Right lobe of liver (tissue), 4 donors: ENCODE measurements at regions not wholly inside any gene's neighbourhood (a gene's known extent, or its start where the extent isn't known, plus 50 kb on each side); places are given as distances from the start of the nearest gene placed in this dataset.

Source experiments
- POLR2A ChIP-seq: fragments of 450-650 bp; IDR thresholded peaks from one replicate; pipeline ENCODE4 v1.6.1; 2017; ENCODE audit warnings: antibody characterized with exemption, mild to moderate bottlenecking
- TF ChIP-seq, protein P1 (sequence below), 4 donors: fragments of 200-600 bp in 3 of 4; fragments of 450-650 bp in 1 of 4; IDR thresholded peaks; one replicate each; pipeline versions ENCODE4 v1.5.1 to v1.8.0; 2016 to 2022; ENCODE audit warnings: antibody characterized with exemption in 4 of 4, mild to moderate bottlenecking in 2 of 4
- donor health status: DM: no; HTN: no; CAD: no.
- donor health status: DM: no; HTN: no; CAD: no.
- donor health status: DM: no; HTN: yes; CAD: no.

DNA sequence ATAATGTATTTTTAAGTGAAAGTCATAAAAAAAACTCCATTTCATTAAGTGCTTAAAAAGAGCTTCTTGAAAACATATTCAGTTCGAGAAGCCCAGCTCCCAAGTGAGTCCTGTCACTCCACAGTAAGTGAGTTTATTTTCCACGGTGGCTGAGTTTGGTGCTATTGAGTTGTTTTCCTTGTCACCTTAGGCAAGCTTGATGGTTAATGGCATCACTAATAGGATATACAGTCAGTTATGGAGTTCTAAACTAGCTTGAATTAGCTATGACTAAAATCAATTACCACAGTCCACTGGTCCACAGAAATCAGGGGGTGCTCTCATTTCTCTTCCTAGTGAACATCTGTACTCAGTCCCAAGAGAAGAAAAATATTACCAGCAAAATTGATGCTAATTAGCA is 1526.2 kb upstream of the IGFBP7 start:
- TF ChIP-seq, protein P1, sequence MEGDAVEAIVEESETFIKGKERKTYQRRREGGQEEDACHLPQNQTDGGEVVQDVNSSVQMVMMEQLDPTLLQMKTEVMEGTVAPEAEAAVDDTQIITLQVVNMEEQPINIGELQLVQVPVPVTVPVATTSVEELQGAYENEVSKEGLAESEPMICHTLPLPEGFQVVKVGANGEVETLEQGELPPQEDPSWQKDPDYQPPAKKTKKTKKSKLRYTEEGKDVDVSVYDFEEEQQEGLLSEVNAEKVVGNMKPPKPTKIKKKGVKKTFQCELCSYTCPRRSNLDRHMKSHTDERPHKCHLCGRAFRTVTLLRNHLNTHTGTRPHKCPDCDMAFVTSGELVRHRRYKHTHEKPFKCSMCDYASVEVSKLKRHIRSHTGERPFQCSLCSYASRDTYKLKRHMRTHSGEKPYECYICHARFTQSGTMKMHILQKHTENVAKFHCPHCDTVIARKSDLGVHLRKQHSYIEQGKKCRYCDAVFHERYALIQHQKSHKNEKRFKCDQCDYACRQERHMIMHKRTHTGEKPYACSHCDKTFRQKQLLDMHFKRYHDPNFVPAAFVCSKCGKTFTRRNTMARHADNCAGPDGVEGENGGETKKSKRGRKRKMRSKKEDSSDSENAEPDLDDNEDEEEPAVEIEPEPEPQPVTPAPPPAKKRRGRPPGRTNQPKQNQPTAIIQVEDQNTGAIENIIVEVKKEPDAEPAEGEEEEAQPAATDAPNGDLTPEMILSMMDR (IDR thresholded peaks at IDR 0.05) = no peak
- no peak for TF ChIP-seq POLR2A
